Neural crest cell (in vitro differentiated cells): ENCODE measurements at regions not wholly inside any gene's neighbourhood (a gene's known extent, or its start where the extent isn't known, plus 50 kb on each side); places are given as distances from the start of the nearest gene placed in this dataset.

Source experiments
- DNase-seq: peaks from one replicate; pipeline ENCODE4 v3.0.0; 2021; ENCODE audit warnings: low read depth, mixed read lengths, low spot score
- H3K27ac Mint-ChIP-seq: one replicate; pipeline ENCODE4 v1.8.0; 2021; ENCODE audit warnings: mild to moderate bottlenecking, mixed read lengths; ENCODE audit not compliant: unreplicated experiment
- H3K27me3 Mint-ChIP-seq: 2 replicates; pipeline ENCODE4 v1.8.0; 2021; ENCODE audit warnings: low read depth, mild to moderate bottlenecking, mixed read lengths
- H3K36me3 Mint-ChIP-seq: 2 replicates; pipeline ENCODE4 v1.8.0; 2021; ENCODE audit warnings: low read depth, mild to moderate bottlenecking, mixed read lengths
- H3K4me1 Mint-ChIP-seq: 2 replicates; pipeline ENCODE4 v1.8.0; 2021; ENCODE audit warnings: mixed read lengths
- H3K4me3 Mint-ChIP-seq: one replicate; pipeline ENCODE4 v1.8.0; 2021; ENCODE audit warnings: mild to moderate bottlenecking, mixed read lengths
- H3K9me3 Mint-ChIP-seq: 2 replicates; pipeline ENCODE4 v1.8.0; 2021; ENCODE audit warnings: mixed read lengths
- TF ChIP-seq, protein P1 (sequence below): fragments of 200-600 bp; sonication (generic); conservative IDR thresholded peaks from 2 replicates; pipeline ENCODE4 v1.5.0; 2021; ENCODE audit warnings: antibody characterized with exemption, mild to moderate bottlenecking

- TF ChIP-seq, protein P1, sequence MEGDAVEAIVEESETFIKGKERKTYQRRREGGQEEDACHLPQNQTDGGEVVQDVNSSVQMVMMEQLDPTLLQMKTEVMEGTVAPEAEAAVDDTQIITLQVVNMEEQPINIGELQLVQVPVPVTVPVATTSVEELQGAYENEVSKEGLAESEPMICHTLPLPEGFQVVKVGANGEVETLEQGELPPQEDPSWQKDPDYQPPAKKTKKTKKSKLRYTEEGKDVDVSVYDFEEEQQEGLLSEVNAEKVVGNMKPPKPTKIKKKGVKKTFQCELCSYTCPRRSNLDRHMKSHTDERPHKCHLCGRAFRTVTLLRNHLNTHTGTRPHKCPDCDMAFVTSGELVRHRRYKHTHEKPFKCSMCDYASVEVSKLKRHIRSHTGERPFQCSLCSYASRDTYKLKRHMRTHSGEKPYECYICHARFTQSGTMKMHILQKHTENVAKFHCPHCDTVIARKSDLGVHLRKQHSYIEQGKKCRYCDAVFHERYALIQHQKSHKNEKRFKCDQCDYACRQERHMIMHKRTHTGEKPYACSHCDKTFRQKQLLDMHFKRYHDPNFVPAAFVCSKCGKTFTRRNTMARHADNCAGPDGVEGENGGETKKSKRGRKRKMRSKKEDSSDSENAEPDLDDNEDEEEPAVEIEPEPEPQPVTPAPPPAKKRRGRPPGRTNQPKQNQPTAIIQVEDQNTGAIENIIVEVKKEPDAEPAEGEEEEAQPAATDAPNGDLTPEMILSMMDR: no peak
- peaks cover 9% of the 10 kb centered on the region for H3K36me3 Mint-ChIP-seq
- DNase-seq: no peak
- H3K4me1 Mint-ChIP-seq: peaks cover 4% of the 10 kb centered on the region
- H3K9me3 Mint-ChIP-seq: peaks cover 21% of the 10 kb centered on the region
- H3K4me3 Mint-ChIP-seq: no peak overlapping the region
- no peak overlapping the region for H3K27ac Mint-ChIP-seq
- H3K27me3 Mint-ChIP-seq: no peaks in the 10 kb centered on the region
These were observed 531.5 kb upstream of the FRG1 start for GRCh38 chr4:189409158-189409557.

DNA sequence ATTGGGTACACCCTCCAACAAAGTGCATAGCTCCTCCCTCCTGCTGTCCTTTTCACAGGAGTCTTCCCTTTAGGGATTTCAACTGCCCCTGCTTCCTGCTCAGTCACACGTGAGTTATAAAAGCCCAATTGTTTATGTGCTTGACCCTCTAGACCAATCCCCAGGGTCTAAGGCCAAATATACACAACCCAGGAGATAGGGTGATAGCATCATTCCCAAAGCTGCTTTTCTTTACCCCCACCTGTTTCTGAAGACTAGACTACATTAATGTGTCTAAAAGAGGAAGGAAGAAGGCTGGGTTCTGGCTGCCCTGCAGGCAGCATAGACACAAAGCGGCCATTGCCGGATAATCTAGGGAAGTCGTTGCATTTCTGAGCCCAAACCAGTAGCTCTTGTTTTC, 526.7 kb upstream of the FRG1 start:
- Mint-ChIP-seq H3K9me3 (peaks cover 16% of the 10 kb centered on the region), H3K4me3 (peak overlapping the region; percentile 34), H3K27ac (peak overlapping the region; percentile 60), H3K4me1 (peaks cover 11% of the 10 kb centered on the region), H3K36me3 (peaks cover 14% of the 10 kb centered on the region), H3K27me3 (no peaks in the 10 kb centered on the region)
- TF ChIP-seq, protein P1: no peak
- DNase-seq: no peak

DNA sequence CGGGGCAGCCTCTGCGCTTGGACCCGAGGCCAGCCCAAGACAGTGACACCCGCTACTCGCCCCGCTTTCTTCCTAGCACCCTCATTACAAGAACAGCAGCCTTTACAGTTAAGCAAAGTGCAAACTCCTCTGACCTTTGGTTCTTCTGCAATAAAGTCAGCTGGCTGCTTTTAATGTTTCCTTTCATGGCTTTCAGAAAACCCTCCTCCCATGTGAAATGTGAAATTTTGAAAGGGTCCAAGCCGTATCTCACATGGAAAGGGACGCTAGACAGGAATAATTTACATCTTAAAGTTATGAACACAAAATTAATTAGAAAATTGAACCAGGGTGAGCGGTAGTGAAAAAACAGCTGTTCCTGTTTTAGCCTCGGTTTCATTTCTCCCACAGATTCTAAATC, 520.1 kb upstream of the FRG1 start:
- peaks cover 10% of the 10 kb centered on the region for H3K9me3 Mint-ChIP-seq
- no peaks in the 10 kb centered on the region for H3K27me3 Mint-ChIP-seq
- no peak overlapping the region for H3K4me3 Mint-ChIP-seq
- H3K4me1 Mint-ChIP-seq: peaks cover 5% of the 10 kb centered on the region
- TF ChIP-seq, protein P1: no peak
- DNase-seq: no peak
- H3K27ac Mint-ChIP-seq: no peak overlapping the region
- H3K36me3 Mint-ChIP-seq: peaks cover 9% of the 10 kb centered on the region

GRCh38 chr4:189436207-189436606, 504.5 kb upstream of the FRG1 start:
- Mint-ChIP-seq H3K27ac (no peak overlapping the region), H3K36me3 (peaks cover 8% of the 10 kb centered on the region), H3K4me3 (no peak overlapping the region), H3K9me3 (peaks cover 15% of the 10 kb centered on the region), H3K4me1 (no peaks in the 10 kb centered on the region), H3K27me3 (no peaks in the 10 kb centered on the region)
- TF ChIP-seq, protein P1: peak; percentile 37
- DNase-seq: no peak

GRCh38 chr4:189440716-189441115, 500.0 kb upstream of the FRG1 start:
- Mint-ChIP-seq H3K9me3 (peaks cover 11% of the 10 kb centered on the region), H3K27me3 (no peaks in the 10 kb centered on the region), H3K27ac (no peak overlapping the region), H3K4me1 (no peaks in the 10 kb centered on the region), H3K4me3 (no peak overlapping the region), H3K36me3 (peaks cover 6% of the 10 kb centered on the region)
- TF ChIP-seq, protein P1: no peak
- DNase-seq: no peak

DNA sequence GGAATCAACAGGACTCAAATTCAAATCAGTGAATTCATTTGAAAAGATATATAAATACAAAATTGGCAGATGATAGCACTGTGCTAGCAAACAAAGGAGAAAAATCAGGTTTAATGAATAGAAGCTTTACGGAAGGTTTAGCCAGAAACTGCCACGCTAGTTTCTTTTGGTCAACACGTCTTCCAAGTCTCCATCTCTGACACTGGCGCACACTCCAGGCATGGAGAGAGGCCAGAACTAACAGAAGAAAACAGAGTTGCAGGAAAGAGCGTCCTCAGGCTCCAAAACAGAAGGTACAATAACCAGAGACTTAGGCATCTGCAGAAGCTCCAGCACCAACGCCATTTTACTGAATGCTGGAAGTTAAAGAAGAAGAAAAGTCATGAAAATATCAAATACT, 497.3 kb upstream of the FRG1 start:
- no peak overlapping the region for H3K27ac Mint-ChIP-seq
- H3K36me3 Mint-ChIP-seq: no peaks in the 10 kb centered on the region
- H3K9me3 Mint-ChIP-seq: peaks cover 8% of the 10 kb centered on the region
- H3K4me3 Mint-ChIP-seq: no peak overlapping the region
- DNase-seq: no peak
- H3K4me1 Mint-ChIP-seq: no peaks in the 10 kb centered on the region
- TF ChIP-seq, protein P1: no peak
- no peaks in the 10 kb centered on the region for H3K27me3 Mint-ChIP-seq
